ENCODE measurements at regions not wholly inside any gene's neighbourhood (a gene's known extent, or its start where the extent isn't known, plus 50 kb on each side); places are given as distances from the start of the nearest gene placed in this dataset.

DNA sequence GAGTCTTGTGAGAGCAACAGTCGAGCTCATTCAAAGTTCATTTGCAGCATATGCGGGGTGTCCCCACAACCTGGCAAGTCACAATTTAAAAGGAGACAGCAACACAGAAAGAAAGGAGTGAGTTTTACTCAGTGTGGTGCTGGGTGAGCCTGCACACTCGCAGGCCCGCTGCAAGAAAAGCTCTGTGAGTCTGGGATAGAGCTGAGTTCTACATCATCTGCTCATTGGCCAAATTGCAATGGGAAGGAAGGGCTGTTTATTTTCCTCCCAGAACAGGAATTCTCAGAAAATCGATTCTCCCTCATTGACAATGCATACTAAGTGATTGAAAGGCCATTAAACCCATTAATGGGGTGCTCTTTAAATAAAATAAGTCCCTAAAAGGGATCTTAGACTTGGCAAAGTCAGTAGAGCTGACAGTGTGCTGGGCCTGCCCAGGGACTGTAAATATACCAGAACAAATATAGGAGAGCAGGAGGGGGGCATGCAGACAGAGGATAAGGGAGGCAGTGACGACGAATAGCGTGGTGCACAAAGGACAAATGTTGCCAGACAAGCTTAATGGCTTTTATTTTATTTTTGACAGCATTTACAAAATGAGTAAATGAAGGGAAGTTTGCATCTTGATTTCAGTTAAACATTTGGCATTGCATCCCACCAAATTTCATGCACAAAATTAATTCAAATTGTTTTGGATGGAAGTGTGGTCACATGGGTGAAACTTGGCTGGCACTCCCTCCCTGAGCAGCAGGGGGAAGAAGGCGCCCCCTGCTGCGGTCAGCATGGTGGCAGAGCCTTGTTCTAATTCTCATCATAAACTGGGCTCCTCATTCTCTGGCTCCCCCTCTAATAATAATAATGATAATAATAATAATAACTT lies 215.7 kb downstream of the SNX10 start:
- TF ChIP-seq GABPA (IDR thresholded peaks at IDR 0.05; ENCODE audit: low read depth): no peak
- no peak for TF ChIP-seq POLR2AphosphoS5 (IDR thresholded peaks at IDR 0.05; ENCODE audit: low read depth, low read length)
- TF ChIP-seq, protein P1, sequence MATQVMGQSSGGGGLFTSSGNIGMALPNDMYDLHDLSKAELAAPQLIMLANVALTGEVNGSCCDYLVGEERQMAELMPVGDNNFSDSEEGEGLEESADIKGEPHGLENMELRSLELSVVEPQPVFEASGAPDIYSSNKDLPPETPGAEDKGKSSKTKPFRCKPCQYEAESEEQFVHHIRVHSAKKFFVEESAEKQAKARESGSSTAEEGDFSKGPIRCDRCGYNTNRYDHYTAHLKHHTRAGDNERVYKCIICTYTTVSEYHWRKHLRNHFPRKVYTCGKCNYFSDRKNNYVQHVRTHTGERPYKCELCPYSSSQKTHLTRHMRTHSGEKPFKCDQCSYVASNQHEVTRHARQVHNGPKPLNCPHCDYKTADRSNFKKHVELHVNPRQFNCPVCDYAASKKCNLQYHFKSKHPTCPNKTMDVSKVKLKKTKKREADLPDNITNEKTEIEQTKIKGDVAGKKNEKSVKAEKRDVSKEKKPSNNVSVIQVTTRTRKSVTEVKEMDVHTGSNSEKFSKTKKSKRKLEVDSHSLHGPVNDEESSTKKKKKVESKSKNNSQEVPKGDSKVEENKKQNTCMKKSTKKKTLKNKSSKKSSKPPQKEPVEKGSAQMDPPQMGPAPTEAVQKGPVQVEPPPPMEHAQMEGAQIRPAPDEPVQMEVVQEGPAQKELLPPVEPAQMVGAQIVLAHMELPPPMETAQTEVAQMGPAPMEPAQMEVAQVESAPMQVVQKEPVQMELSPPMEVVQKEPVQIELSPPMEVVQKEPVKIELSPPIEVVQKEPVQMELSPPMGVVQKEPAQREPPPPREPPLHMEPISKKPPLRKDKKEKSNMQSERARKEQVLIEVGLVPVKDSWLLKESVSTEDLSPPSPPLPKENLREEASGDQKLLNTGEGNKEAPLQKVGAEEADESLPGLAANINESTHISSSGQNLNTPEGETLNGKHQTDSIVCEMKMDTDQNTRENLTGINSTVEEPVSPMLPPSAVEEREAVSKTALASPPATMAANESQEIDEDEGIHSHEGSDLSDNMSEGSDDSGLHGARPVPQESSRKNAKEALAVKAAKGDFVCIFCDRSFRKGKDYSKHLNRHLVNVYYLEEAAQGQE (IDR thresholded peaks at IDR 0.05; ENCODE audit: low read depth, low read length): no peak
- TF ChIP-seq CTCF (IDR thresholded peaks at IDR 0.05): no peak
- TF ChIP-seq, protein P2, sequence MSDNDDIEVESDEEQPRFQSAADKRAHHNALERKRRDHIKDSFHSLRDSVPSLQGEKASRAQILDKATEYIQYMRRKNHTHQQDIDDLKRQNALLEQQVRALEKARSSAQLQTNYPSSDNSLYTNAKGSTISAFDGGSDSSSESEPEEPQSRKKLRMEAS (IDR thresholded peaks at IDR 0.05; ENCODE audit: low read depth): no peak
- TF ChIP-seq YY1 (IDR thresholded peaks at IDR 0.05; ENCODE audit: low read depth): no peak
- TF ChIP-seq PBX3 (IDR thresholded peaks at IDR 0.05): no peak

All from SK-N-SH (cell line).